A549 (cell line): ENCODE measurements at regions not wholly inside any gene's neighbourhood (a gene's known extent, or its start where the extent isn't known, plus 50 kb on each side); places are given as distances from the start of the nearest gene placed in this dataset.

Experiments used
- CHD2 ChIP-seq: fragments of 150-350 bp; IDR thresholded peaks from 2 replicates; pipeline ENCODE4 v1.6.1; 2014; ENCODE audit warnings: low read length; ENCODE audit not compliant: partially characterized antibody
- CTCF ChIP-seq: fragments of >200 bp; sonication (Bioruptor Twin); formaldehyde crosslinking; IDR thresholded peaks from 3 replicates; pipeline ENCODE4 v1.5.1; 2016
- EP300 ChIP-seq, 2 experiments: fragments of >200 bp; sonication (Bioruptor Twin); formaldehyde crosslinking; IDR thresholded peaks; 2 replicates in 1 of 2; 3 replicates in 1 of 2; pipeline ENCODE4 v1.6.1; 2016 to 2017
- HDAC2 ChIP-seq: fragments of 200-600 bp; sonication (generic); IDR thresholded peaks from 2 replicates; pipeline ENCODE4 v1.6.1; 2016
- HES2 ChIP-seq: fragments of >200 bp; sonication (Bioruptor Twin); formaldehyde crosslinking; IDR thresholded peaks from 2 replicates; pipeline ENCODE4 v1.6.1; 2016
- HOXB5 ChIP-seq: fragments of 250-450 bp; sonication (Bioruptor Pico); IDR thresholded peaks from 2 replicates; pipeline ENCODE4 v1.5.0; 2020; ENCODE audit warnings: mild to moderate bottlenecking, moderate library complexity
- MAFK ChIP-seq: fragments of 450-650 bp; IDR thresholded peaks from 2 replicates; pipeline ENCODE4 v1.6.1; 2014; ENCODE audit not compliant: partially characterized antibody
- MYC ChIP-seq: IDR thresholded peaks from 2 replicates; pipeline ENCODE4 v1.6.1; 2012; ENCODE audit warnings: mild to moderate bottlenecking, inconsistent platforms, low read length, improper control_type of control experiment, borderline replicate concordance
- POLR2A ChIP-seq: IDR thresholded peaks from 2 replicates; pipeline ENCODE4 v1.6.1; 2012; ENCODE audit warnings: mild to moderate bottlenecking, low read length
- RAD21 ChIP-seq, 2 experiments: fragments of >200 bp in 1 of 2; sonication (Bioruptor Twin) in 1 of 2; formaldehyde crosslinking in 1 of 2; IDR thresholded peaks in 1 of 2; conservative IDR thresholded peaks in 1 of 2; 2 replicates in 1 of 2; 3 replicates in 1 of 2; pipeline ENCODE4 v1.6.1; 2012 to 2018; ENCODE audit warnings: inconsistent platforms in 1 of 2
- SREBF2 ChIP-seq: fragments of 450-650 bp; IDR thresholded peaks from 2 replicates; pipeline ENCODE4 v1.6.1; 2014; ENCODE audit warnings: mild to moderate bottlenecking, moderate library complexity

- no peak for TF ChIP-seq SREBF2
- TF ChIP-seq CHD2 = no peak
- no peak for TF ChIP-seq CTCF
- TF ChIP-seq HOXB5 (CRISPR knock-in tag) = no peak
- no peak for TF ChIP-seq MAFK
- no peak for TF ChIP-seq HES2
- TF ChIP-seq HDAC2 = no peak
- no peak for TF ChIP-seq POLR2A
- TF ChIP-seq MYC = no peak
- TF ChIP-seq RAD21 (conservative IDR thresholded peaks at IDR 0.05 in 1 of 2, IDR thresholded peaks at IDR 0.05 in 1 of 2) = no peak
- no peak for TF ChIP-seq EP300 (IDR thresholded peaks at IDR 0.05)
Observed at GRCh38 chr12:97994746-97995484, 520.5 kb upstream of the TMPO start.
